Skin epidermis (tissue), 12 donors: ENCODE measurements at regions not wholly inside any gene's neighbourhood (a gene's known extent, or its start where the extent isn't known, plus 50 kb on each side); places are given as distances from the start of the nearest gene placed in this dataset.
A peak's percentile ranks its signal among the peaks of the same experiment; 100 is the strongest.

Experiments
- H3K27ac ChIP-seq, 21 experiments: fragments of 200-600 bp; sonication (generic) in 11 of 21; one replicate each; pipeline ENCODE4 v1.5.0; 2020; ENCODE audit warnings: mild to moderate bottlenecking in 3 of 21, inconsistent platforms in 2 of 21, moderate library complexity in 2 of 21
- H3K4me3 ChIP-seq, 7 experiments: fragments of 200-600 bp; sonication (generic) in 2 of 7; one replicate each; pipeline ENCODE4 v1.5.0; 2020; ENCODE audit warnings: inconsistent platforms in 2 of 7, mild to moderate bottlenecking in 2 of 7, moderate library complexity in 1 of 7

GRCh38 chr2:100194951-100195350 lies 52.6 kb upstream of the AFF3 start:
- Histone ChIP-seq H3K4me3 (no peak overlapping the region), H3K27ac (no peak overlapping the region)

DNA sequence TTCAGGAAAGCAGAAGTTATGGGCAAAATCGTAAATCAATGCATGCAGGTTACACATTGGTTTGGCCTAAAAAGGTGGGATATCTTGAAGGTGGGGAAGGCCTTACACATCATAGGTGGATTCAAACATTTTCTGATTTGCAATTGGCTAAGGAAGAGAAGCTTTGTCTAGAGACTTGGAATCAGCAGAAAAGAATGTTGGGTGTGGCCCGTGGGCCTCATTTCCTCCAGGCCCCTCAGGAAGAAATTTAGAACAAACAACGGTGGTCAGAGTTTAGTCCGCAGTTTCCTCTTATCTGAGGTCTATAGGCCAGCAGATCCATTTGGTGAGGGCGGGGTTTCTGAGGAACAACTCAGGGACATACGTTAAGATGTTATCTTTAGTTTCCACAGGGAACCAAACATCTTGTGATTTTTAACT lies 50.9 kb upstream of the AFF3 start:
- Histone ChIP-seq H3K4me3 (no peak overlapping the region), H3K27ac (peak overlapping the region in 1 of 21 experiments; percentile 68)

GRCh38 chr2:100192825-100193224 lies 50.4 kb upstream of the AFF3 start:
- H3K27ac ChIP-seq: peak overlapping the region in 1 of 21 experiments; percentile 68
- no peak overlapping the region for H3K4me3 ChIP-seq

- Histone ChIP-seq H3K4me3 (no peak overlapping the region), H3K27ac (no peak overlapping the region)
These were observed 49.9 kb upstream of the AFF3 start for GRCh38 chr2:100192300-100192699.
